ENCODE measurements at regions not wholly inside any gene's neighbourhood (a gene's known extent, or its start where the extent isn't known, plus 50 kb on each side); places are given as distances from the start of the nearest gene placed in this dataset.

GRCh38 chr2:111628221-111628620, 255.8 kb downstream of the ANAPC1 start:
- no peak for DNase-seq

DNA sequence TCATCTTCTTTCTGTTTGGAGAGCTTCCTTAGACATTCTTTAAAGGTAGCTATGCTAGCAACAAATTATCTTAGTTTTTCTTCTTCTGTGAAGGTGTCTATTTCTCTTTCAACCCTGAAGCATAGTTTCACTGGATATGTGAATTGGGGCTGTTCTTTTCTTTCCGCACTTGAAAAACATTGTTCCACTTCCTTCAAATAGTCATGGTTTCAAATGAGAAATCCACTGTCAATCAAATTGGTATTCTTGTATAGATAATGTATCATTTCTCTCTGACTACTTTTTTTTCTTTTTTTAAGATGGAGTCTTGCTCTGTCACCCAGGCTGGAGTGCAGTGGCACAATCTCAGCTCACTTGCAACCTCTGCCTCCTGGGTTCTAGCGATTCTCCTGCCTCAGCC, 254.0 kb downstream of the ANAPC1 start:
- no peak for DNase-seq

GRCh38 chr2:111632661-111633060, 251.3 kb downstream of the ANAPC1 start:
- DNase-seq, result no peak

- no peak for DNase-seq
Observed at GRCh38 chr2:111633189-111633588, 250.8 kb downstream of the ANAPC1 start.

- DNase-seq, result no peak
Observed at GRCh38 chr2:111633643-111634042, 250.3 kb downstream of the ANAPC1 start.

GRCh38 chr2:111634050-111634794, 249.8 kb downstream of the ANAPC1 start:
- no peak for DNase-seq

DNA sequence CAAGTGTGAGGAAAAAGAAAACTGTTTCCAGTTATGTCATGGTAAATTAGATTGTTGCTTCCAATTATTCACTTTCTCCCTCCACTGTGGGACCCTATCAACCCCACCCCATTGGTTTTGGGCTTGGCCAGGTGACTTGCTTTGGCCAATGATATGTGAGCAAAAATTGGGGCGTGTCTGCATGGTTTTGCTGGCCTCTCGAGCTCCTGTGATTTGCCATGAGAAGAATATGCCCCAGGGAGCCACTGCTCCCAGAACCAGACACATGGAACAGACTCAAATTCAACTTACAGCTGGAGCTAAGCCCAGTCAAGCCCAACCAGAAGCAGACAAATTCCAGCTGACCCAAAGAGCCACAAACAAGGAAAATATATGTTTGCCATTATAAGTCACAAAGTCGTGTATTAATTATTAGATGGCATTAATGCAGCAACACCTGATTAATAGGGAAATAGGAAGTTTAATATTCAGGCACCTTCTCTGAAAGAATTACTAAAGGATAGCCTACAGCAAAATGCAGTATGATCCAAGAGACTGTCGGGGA, 248.9 kb downstream of the ANAPC1 start:
- no peak for DNase-seq

- DNase-seq, result no peak
Observed at GRCh38 chr2:111636905-111637304, 247.1 kb downstream of the ANAPC1 start.

DNA sequence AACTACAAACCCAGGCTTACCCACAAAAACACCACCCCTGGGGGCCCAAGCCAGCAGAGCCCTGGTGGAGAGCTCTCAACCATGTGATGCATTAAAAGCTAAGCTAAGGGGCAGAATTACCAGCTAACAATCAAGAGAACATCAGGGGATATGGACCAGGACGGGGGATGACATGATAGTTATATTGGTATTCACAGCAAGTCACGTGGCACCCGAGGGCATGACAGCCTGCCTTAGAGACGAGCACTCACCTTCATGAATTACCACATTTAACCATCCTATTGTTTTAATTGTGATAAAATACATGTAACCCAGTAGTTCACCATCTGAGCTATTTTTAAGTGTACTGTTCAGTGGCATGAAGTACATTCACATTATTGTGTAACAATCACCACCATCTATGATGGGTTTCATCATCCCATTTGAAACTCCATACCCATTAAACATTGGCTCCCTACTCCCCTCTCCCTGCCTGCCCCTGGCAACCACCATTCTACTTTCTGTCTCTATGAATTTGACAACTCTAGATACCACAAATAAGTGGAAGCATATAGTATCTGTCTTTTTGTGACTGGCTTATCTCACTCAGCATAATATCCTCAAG, 245.6 kb downstream of the ANAPC1 start:
- no peak for DNase-seq

GRCh38 chr2:111640480-111640879, 243.5 kb downstream of the ANAPC1 start:
- no peak for DNase-seq

DNA sequence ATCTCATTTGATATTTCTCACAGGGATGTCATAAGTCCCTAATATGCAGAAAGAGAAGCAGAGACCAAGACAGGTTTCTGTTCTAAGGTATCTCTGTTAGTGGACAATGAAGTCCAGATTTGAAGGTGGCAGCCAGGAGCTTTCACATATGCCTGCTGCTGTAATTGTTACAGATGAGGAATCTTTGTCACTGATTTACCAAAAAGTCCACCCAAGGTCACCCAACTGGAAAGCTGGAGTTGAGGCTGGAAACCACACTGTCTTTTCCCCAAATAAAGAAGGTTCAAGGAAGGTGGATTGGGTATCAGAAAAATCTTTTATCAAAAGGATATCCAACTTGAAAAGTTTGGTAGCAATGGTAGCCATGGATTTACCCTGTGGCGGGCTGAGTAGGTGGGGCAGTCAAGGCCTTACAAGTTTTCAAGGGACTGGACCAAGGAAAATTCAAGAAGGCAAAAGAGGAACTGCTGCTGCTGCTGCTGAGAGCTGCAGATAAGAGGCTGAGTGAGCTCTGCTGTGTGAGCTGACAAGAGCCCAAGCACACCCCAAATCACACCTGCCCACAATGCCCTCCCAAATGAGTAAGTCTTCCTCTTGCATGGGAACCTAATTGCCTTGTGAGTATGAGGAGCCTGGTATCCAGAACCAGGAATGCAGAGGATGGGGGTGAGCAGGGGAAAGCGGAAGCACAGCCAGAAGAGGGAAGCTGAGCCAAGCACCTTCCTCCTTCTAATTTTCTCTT, 241.2 kb downstream of the ANAPC1 start:
- no peak for DNase-seq

- no peak for DNase-seq
Observed at GRCh38 chr2:111643759-111644158, 240.2 kb downstream of the ANAPC1 start.

DNA sequence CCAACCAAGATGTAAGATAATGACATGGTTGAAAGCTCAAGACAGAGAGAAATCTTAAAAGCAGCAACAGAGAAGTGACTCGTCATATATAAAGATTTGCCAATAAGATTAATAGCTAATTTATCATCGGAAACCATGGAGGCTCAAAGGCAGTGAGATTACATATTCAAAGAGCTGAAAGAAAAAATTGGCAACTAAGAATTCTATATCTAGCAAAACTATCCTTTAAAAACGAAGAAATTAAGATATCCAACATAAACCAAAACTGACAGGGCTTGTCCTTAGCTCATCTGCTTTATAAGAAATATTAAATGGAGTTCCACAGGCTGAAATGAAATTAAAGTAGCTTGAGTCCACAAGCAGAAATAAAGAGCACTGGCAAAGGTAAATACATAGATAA, 236.6 kb downstream of the ANAPC1 start:
- DNase-seq, result no peak

DNA sequence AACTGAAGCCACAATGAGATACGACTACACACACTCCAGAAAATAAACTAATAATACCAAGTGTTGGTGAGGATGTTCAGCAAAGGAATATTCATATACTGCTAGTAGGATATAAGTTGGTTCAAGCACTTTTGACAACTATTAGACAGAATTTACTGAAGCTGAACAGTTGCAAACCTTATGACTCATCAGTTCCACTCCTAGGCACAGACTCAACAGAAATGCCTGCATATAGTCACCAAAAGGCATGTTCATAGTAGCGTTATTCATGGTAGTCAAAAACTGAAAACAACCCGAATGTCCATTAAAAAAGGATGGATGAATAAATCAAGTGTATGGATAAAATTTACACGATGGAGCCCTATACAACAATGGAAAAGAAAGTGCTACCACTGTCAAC, 232.0 kb downstream of the ANAPC1 start:
- no peak for DNase-seq

DNA sequence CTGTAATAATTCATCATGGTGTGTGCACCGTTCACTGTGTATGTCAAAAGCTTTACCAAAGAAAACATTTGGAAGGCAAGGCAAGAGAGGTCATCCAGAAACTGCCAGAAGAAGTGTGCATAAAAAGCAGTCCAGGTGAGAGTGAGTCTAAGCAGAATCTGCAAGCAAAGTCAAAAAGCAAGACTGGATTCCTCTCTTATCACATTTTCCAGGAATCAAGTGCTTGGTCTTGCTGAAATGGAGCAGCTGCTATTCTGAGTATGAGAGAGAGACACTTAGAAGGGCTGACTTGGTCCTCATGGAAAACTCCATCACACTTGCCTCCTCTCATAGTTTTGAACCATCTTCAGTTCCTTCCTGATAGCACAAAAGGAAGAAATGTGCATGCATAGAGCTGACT, 231.3 kb downstream of the ANAPC1 start:
- no peak for DNase-seq

GRCh38 chr2:111653103-111653624, 230.8 kb downstream of the ANAPC1 start:
- DNase-seq, result no peak

DNA sequence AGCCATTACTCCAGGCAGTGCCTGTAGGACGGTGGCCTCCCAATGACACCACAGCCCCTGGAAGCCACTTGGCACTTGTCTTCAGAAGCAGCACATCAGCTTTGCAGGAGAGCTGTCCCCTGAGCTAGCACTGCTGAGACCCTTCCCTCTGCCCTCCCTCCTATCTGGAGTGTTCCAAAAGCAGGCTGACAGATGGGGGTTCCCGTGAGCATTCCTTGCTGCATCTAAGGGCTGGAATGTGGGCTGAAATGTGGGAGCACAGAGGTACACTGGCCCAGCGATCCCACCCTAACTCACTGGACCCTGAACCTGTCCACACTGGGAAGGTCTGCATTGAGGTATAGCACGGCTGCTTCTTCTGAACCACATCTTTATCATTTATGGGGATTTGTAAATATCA, 230.1 kb downstream of the ANAPC1 start:
- DNase-seq, result no peak

DNA sequence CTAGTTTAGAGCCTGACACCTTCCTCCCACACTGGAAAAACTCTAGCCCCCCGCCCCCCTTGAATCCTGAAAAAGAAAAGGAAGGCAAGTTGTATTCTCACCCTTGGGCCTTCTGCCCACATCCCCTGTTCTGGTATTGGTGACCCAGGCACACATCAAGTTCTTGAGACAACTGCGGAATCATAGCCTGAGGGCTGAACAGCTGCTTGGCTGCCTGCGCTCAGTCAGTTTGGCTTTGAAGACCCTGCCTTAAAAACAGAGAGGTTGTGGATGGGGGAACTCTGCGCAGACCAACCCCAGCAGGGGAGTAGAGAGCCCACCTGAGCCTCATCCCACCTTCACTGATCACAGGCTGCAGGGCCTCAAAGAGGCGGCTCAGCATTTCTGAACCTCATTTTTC, 229.2 kb downstream of the ANAPC1 start:
- no peak for DNase-seq

DNA sequence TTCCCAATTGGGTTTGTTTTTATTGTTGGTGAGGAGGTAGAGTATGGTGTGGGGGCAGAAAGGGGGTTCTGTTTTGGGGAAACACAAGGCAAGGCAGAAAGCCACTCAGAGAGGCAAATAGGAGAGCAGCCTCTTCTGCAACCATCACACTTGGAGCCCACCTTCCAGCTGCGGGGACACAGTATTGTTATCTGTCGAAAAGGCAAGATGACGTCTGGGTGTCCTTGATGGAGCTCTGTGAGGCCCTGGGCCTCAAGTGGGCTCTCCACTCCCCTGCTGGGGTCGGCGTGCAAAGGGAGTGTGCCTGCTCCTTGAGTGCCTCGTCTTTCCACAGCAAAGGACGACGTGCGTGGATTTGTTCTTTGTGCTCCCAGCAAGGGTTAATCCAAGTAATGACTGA, 227.6 kb downstream of the ANAPC1 start:
- no peak for DNase-seq

DNA sequence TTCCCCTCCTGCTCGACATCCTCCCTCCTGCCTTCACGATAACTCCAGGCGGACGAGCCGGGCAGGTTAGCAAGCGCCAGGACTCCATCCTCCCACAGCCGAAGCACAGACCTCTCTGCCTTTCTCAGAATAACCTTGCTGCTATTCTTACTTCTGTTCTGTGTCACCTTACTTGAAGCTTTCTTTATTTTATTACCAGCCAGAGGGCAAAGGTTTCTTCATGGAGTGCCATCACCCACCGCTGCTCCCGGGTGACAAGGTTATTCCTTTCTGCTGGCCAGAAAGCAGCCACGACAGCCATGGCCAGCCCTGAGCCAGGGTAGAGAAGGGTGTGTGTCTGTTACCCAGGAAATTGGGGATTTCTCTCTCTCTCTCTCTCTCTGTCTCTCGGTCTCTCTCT, 227.1 kb downstream of the ANAPC1 start:
- DNase-seq, result no peak

GRCh38 chr2:111657351-111657975, 226.5 kb downstream of the ANAPC1 start:
- DNase-seq, result no peak

DNA sequence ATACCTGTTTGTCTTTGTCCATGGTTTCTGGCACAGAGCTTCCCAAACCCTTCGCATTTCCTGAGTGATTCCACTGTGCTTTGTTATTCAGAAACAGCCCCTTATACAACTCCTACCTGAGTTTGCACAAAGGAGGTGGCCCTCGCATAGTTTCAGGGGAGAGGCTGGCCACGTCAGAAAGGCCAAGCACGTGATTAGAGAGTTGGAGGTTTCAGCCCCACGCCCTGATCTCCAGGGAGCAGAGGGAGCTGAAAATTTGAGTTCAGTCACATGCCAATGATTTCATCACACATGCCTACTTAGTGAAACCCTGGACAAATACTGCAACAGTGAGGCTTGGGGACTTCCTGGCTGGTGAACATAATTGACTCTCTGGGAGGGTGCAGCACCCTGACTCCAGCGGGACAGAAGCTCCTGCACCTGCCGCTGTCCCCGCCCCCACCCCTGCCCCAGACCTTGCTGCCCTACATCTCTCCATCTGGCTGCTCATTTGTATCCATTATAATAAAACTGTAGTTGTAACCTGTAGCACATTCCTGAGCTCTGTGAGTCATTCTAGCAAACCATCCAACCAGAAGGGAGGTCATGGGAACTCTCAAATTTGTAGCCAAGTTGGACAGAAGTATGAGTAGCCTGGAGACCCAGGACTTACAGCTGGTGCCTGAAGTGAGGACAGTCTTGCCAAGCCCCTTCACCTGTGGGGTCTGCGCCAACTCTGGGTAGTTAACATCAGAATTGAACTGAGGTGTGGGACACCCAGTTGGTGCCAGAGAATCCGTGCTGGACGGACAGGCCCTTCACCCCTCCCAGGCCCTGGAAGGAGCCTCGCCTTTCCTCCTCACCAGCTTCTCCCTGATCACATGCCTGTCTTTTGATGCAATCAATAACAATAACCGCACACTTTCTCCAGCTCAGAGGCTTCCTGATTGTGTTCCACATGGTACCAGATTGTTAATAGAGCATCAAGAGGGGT, 224.3 kb downstream of the ANAPC1 start:
- no peak for DNase-seq
